Heart right ventricle (tissue), 16 donors: ENCODE measurements at regions not wholly inside any gene's neighbourhood (a gene's known extent, or its start where the extent isn't known, plus 50 kb on each side); places are given as distances from the start of the nearest gene placed in this dataset.

Source experiments
- ATAC-seq, 8 donors: fragments of 200-7000 bp; cut with Tn5 transposase; one replicate each; pipeline ENCODE4 v1.9.1; 2020; ENCODE audit warnings: mild to moderate bottlenecking in 8 of 8, moderate library complexity in 8 of 8, moderate number of reproducible peaks in 1 of 8
- DNase-seq, 2 donors: peaks; one replicate each; pipeline ENCODE4 v3.0.0-alpha.2; 2020
- H3K27ac ChIP-seq, 10 donors: fragments of 200-600 bp; sonication (generic) in 2 of 10; one replicate each; pipeline versions ENCODE4 v1.5.0 to v1.8.0; 2020 to 2022; ENCODE audit warnings: mild to moderate bottlenecking in 3 of 10
- H3K27me3 ChIP-seq, 7 donors: fragments of 200-600 bp; one replicate each; pipeline ENCODE4 v1.8.0; 2021 to 2022; ENCODE audit warnings: mild to moderate bottlenecking in 2 of 7
- H3K36me3 ChIP-seq, 9 donors: fragments of 200-600 bp; sonication (generic) in 1 of 9; one replicate each; pipeline versions ENCODE4 v1.5.0 to v1.8.0; 2020 to 2022; ENCODE audit warnings: mild to moderate bottlenecking in 2 of 9
- H3K4me1 ChIP-seq, 9 donors: fragments of 200-600 bp; sonication (generic) in 1 of 9; one replicate each; pipeline versions ENCODE4 v1.5.0 to v1.8.0; 2020 to 2022; ENCODE audit warnings: mild to moderate bottlenecking in 4 of 9
- H3K4me3 ChIP-seq, 10 donors: fragments of 200-600 bp; sonication (generic) in 2 of 10; one replicate each; pipeline versions ENCODE4 v1.5.0 to v1.8.0; 2020 to 2022; ENCODE audit warnings: mild to moderate bottlenecking in 7 of 10, moderate library complexity in 2 of 10
- H3K9me3 ChIP-seq, 11 donors: fragments of 200-600 bp in 10 of 11; sonication (generic) in 2 of 11; one replicate each; pipeline versions ENCODE4 v1.5.0 to v1.8.0; 2013 to 2022; ENCODE audit warnings: mild to moderate bottlenecking in 2 of 11, control low read depth in 1 of 11, moderate library complexity in 1 of 11
- CTCF ChIP-seq, 9 donors: fragments of 200-600 bp; sonication (generic) in 2 of 9; IDR thresholded peaks; one replicate each; pipeline versions ENCODE4 v1.5.0 to v1.8.0; 2021 to 2022; ENCODE audit warnings: antibody characterized with exemption in 9 of 9, mild to moderate bottlenecking in 5 of 9, moderate library complexity in 1 of 9
- WGBS, 2 donors: extraction: QIAGEN DNeasy Blood & Tissue Kit; methylation state at CpG; one replicate each; pipeline ENCODE4 v1.1.7; 2013; ENCODE audit warnings: inconsistent platforms in 1 of 2; 5-methylcytosine and 5-hydroxymethylcytosine counted together
- intact Hi-C, 10 donors: fragments of 100-400 bp; cut with DNase I; formaldehyde crosslinking; loops; one replicate each; pipeline versions ENCODE4 v1.11.1 to v1.14.2; 2022
- donor health status: Arrhythmogenic right ventricular cardiomyopathy.
- donor health status: ischemic (EF 13 %, LVEDD 7.1; RV severe dilation, severe dysfunction).
- donor health status: healthy with polysubstance abuse.
- donor health status: DM: no; HTN: yes; CAD: no.
- donor health status: DM: no; HTN: no; CAD: no.
- donor health status: ischemic (EF 25% LVEDD 6.9; RV normal size, moderate dysfunction).
- donor health status: ischemic (EF 25% LVEDD 5.7; RV mildly dilated, moderate dysfunction).
- donor health status: healthy.
- donor health status: DM: yes; HTN: yes; CAD: no.
- donor health status: Ischemic cardiomyopathy.
- donor health status: ischemic (EF 35%, LVEDD 5.7; RV mildly dilated, moderate dysfunction).
- donor health status: nonischemic (EF 11% LVEDD 7.7; RV severe dilation, severe dysfunction).
- donor health status: DM: yes; HTN: yes; CAD: no.
- donor health status: PGD.
- donor health status: ischemic (EF 29% LVEDD 5.4; RV normal size, mild dysfunction).
- donor health status: nonischemic (EF 23%, LVEDD 6.1; RV moderate dilation, normal function).

GRCh38 chr5:103371046-103371607, 112.6 kb downstream of the MACIR start:
- intact Hi-C loops: no loop called here
- whole genome bisulfite sequencing, 2 donors: 39 to 40% methylated on average over 2 of the region's 2 CpGs
- H3K4me3 ChIP-seq: no peak overlapping the region
- peaks cover 0 to 16% (median 0%) of the 10 kb centered on the region in 11 donors for H3K9me3 ChIP-seq
- DNase-seq (no peak), ATAC-seq (peak in 1 of 8 donors; percentile 55)
- no peak overlapping the region for H3K27ac ChIP-seq
- H3K36me3 ChIP-seq: no peaks in the 10 kb centered on the region
- TF ChIP-seq CTCF (IDR thresholded peaks at IDR 0.05): no peak
- peaks cover 0 to 8% (median 0%) of the 10 kb centered on the region in 9 donors for H3K4me1 ChIP-seq
- no peaks in the 10 kb centered on the region for H3K27me3 ChIP-seq

- intact Hi-C loops: no loop called here
Measured at GRCh38 chr5:103369125-103370120, 110.9 kb downstream of the MACIR start.

GRCh38 chr5:103367702-103368101, 109.1 kb downstream of the MACIR start:
- Histone ChIP-seq H3K4me3 (no peak overlapping the region), H3K27ac (no peak overlapping the region), H3K36me3 (no peaks in the 10 kb centered on the region), H3K9me3 (peaks cover 0 to 16% (median 0%) of the 10 kb centered on the region in 11 donors), H3K27me3 (no peaks in the 10 kb centered on the region), H3K4me1 (peaks cover 0 to 7% (median 0%) of the 10 kb centered on the region in 9 donors)
- TF ChIP-seq CTCF (IDR thresholded peaks at IDR 0.05): no peak
- 83 to 89% methylated on average over 2 of the region's 2 CpGs for WGBS, 2 donors
- DNase-seq (no peak), ATAC-seq (no peak)
- intact Hi-C loops: no loop called here

More at GRCh38 chr5:103369125-103370120, 110.9 kb downstream of the MACIR start:
- no peak for ATAC-seq
- H3K36me3 ChIP-seq: no peaks in the 10 kb centered on the region
- no peak overlapping the region for H3K4me3 ChIP-seq
- no peak for TF ChIP-seq CTCF (IDR thresholded peaks at IDR 0.05)
- peaks cover 0 to 16% (median 0%) of the 10 kb centered on the region in 11 donors for H3K9me3 ChIP-seq
- H3K27ac ChIP-seq: no peak overlapping the region
- peaks cover 0 to 8% (median 0%) of the 10 kb centered on the region in 9 donors for H3K4me1 ChIP-seq
- WGBS, 2 donors: 91 to 92% methylated on average over 2 of the region's 2 CpGs
- no peaks in the 10 kb centered on the region for H3K27me3 ChIP-seq
- DNase-seq: no peak

GRCh38 chr5:103366918-103367549, 108.5 kb downstream of the MACIR start:
- WGBS, 2 donors: 57 to 63% methylated on average over 10 of the region's 10 CpGs
- DNase-seq: no peak
- H3K4me3 ChIP-seq: no peak overlapping the region
- no peak overlapping the region for H3K27ac ChIP-seq
- H3K27me3 ChIP-seq: no peaks in the 10 kb centered on the region
- intact Hi-C loops: no loop called here
- ATAC-seq: no peak
- no peaks in the 10 kb centered on the region for H3K36me3 ChIP-seq
- peaks cover 0 to 16% (median 0%) of the 10 kb centered on the region in 11 donors for H3K9me3 ChIP-seq
- H3K4me1 ChIP-seq: peaks cover 0 to 7% (median 0%) of the 10 kb centered on the region in 9 donors
- no peak for TF ChIP-seq CTCF (IDR thresholded peaks at IDR 0.05)
